ENCODE measurements at regions not wholly inside any gene's neighbourhood (a gene's known extent, or its start where the extent isn't known, plus 50 kb on each side); places are given as distances from the start of the nearest gene placed in this dataset.

- no peak overlapping the region for H3K56ac ChIP-seq (ENCODE audit: extremely low read depth, insufficient read depth, low read length)
- ChIA-PET POLR2A (ENCODE audit: unreplicated experiment) (no interaction called here), CTCF (no interaction called here)
- H2BK120ac ChIP-seq (ENCODE audit: low read depth, low read length): no peak overlapping the region
- no peak overlapping the region for H4K8ac ChIP-seq (ENCODE audit: low read depth in 2 of 2, low read length in 2 of 2)
- no peak overlapping the region for H3K23ac ChIP-seq (ENCODE audit: low read depth, low read length)
- ATAC-seq (ENCODE audit: low read depth) (no peak), DNase-seq (no peak)
- H3K14ac ChIP-seq (replicated peaks; ENCODE audit: low read depth, low read length): no peak overlapping the region
- no peak overlapping the region for H2BK20ac ChIP-seq (ENCODE audit: low read depth, low read length)
- dilution Hi-C loops (cut with HindIII; ENCODE audit: low sequenced_read_pairs, unreplicated experiment) (no loop called here), in situ Hi-C loops (cut with MboI; ENCODE audit: low sequenced_read_pairs) (no loop called here), intact Hi-C loops (cut with micrococcal nuclease) (no loop called here)
- H3K9me1 ChIP-seq (ENCODE audit: insufficient read depth, low read length): no peaks in the 10 kb centered on the region
- WGBS, 2 experiments (ENCODE audit: extremely low coverage in 2 of 2, insufficient read length in 1 of 2): 40% methylated on average over 2 of the region's 12 CpGs; no CpG with 5 or more reads in 1 of the 2 experiments
- H3K4me1 ChIP-seq (ENCODE audit: control insufficient read depth, insufficient read depth, low read length): no peaks in the 10 kb centered on the region
- H2AK5ac ChIP-seq (ENCODE audit: low read depth, low read length): no peak overlapping the region
- no peak overlapping the region for H2BK5ac ChIP-seq (ENCODE audit: low read depth, low read length, poor library complexity, severe bottlenecking)
- H3K9me3 ChIP-seq (ENCODE audit: control insufficient read depth, insufficient read depth, low read length): peaks cover 64% of the 10 kb centered on the region
- no peak overlapping the region for H3K27ac ChIP-seq (ENCODE audit: insufficient read depth, low read length)
- H4K91ac ChIP-seq (ENCODE audit: insufficient read depth, low read depth, low read length): no peak overlapping the region
- no peaks in the 10 kb centered on the region for H3K79me1 ChIP-seq (ENCODE audit: low read depth in 1 of 2, low read length in 2 of 2)
- BruUV-seq (replicated peaks): no TSS peak
- no peak overlapping the region for H2AFZ ChIP-seq (replicated peaks; ENCODE audit: low read length, poor library complexity)
- H3K4ac ChIP-seq (ENCODE audit: low read depth, low read length): no peak overlapping the region
- no peak overlapping the region for H3K9ac ChIP-seq (ENCODE audit: low read depth, low read length)
- H4K5ac ChIP-seq (ENCODE audit: low read depth, low read length): no peak overlapping the region
- H3K18ac ChIP-seq (ENCODE audit: low read depth, low read length): no peak overlapping the region
- TF ChIP-seq MAFK (IDR thresholded peaks at IDR 0.05; ENCODE audit: low read depth, low read length): no peak
- TF ChIP-seq BHLHE40 (IDR thresholded peaks at IDR 0.05; ENCODE audit: low read depth, low read length): no peak
- TF ChIP-seq RCOR1 (IDR thresholded peaks at IDR 0.05; ENCODE audit: insufficient replicate concordance, low read length): no peak
- no peak for TF ChIP-seq ELK1 (IDR thresholded peaks at IDR 0.05; ENCODE audit: borderline replicate concordance, low read depth, low read length)
- no peak for TF ChIP-seq CEBPB (IDR thresholded peaks at IDR 0.05; ENCODE audit: low read depth, low read length)
- no peak for TF ChIP-seq POLR2A (IDR thresholded peaks at IDR 0.05; ENCODE audit: low read depth, low read length)
- TF ChIP-seq NFE2L2 (IDR thresholded peaks at IDR 0.05; ENCODE audit: low read depth, low read length): no peak
- no peaks in the 10 kb centered on the region for H3K36me3 ChIP-seq (ENCODE audit: control insufficient read depth, insufficient read depth, low read length)
- no peaks in the 10 kb centered on the region for H3K27me3 ChIP-seq (ENCODE audit: control insufficient read depth, insufficient read depth, low read length)
- no peak overlapping the region for H2BK15ac ChIP-seq (ENCODE audit: low read depth, low read length)
- H3K4me2 ChIP-seq (ENCODE audit: low read depth, low read length): no peak overlapping the region
- no peak overlapping the region for H3K4me3 ChIP-seq (ENCODE audit: insufficient read depth, low read depth, low read length)
- no peaks in the 10 kb centered on the region for H4K20me1 ChIP-seq (ENCODE audit: insufficient read depth, low read length)
- no peak overlapping the region for H2AK9ac ChIP-seq (replicated peaks; ENCODE audit: low read depth, low read length, poor library complexity)
These were observed 1018.6 kb downstream of the TBC1D22A start for GRCh38 chr22:47781024-47781423.

All from IMR-90 (cell line).